Spleen (tissue), 11 donors: ENCODE measurements at regions not wholly inside any gene's neighbourhood (a gene's known extent, or its start where the extent isn't known, plus 50 kb on each side); places are given as distances from the start of the nearest gene placed in this dataset.

Experiments used
- DNase-seq: peaks from one replicate; pipeline ENCODE4 v3.0.0-alpha.2; 2020
- H3K27ac ChIP-seq, 8 donors: fragments of 200-600 bp; sonication (generic) in 7 of 8; 1 replicate in 4 of 8; 2 replicates in 4 of 8; pipeline versions ENCODE4 v1.5.0 to v1.8.0; 2016 to 2021; ENCODE audit warnings: inconsistent platforms in 4 of 8, mild to moderate bottlenecking in 4 of 8, moderate library complexity in 1 of 8
- H3K27me3 ChIP-seq, 7 donors: fragments of 200-600 bp; sonication (generic) in 6 of 7; replicated peaks in 1 of 7; 1 replicate in 4 of 7; 2 replicates in 3 of 7; pipeline versions ENCODE4 v1.5.0 to v1.8.0; 2016 to 2021; ENCODE audit warnings: inconsistent platforms in 3 of 7, mild to moderate bottlenecking in 1 of 7
- H3K36me3 ChIP-seq, 6 donors: fragments of 200-600 bp; sonication (generic) in 5 of 6; 1 replicate in 4 of 6; 2 replicates in 2 of 6; pipeline versions ENCODE4 v1.5.0 to v1.8.0; 2016 to 2021; ENCODE audit warnings: inconsistent platforms in 2 of 6
- H3K4me1 ChIP-seq, 6 donors: fragments of 200-600 bp; sonication (generic) in 5 of 6; 1 replicate in 3 of 6; 2 replicates in 3 of 6; pipeline versions ENCODE4 v1.5.0 to v1.8.0; 2016 to 2021; ENCODE audit warnings: inconsistent platforms in 3 of 6
- H3K4me3 ChIP-seq, 8 donors: fragments of 200-600 bp; sonication (generic) in 7 of 8; 1 replicate in 4 of 8; 2 replicates in 4 of 8; pipeline versions ENCODE4 v1.5.0 to v1.8.0; 2016 to 2021; ENCODE audit warnings: inconsistent platforms in 4 of 8, mild to moderate bottlenecking in 4 of 8, moderate library complexity in 2 of 8
- H3K9me3 ChIP-seq, 8 donors: fragments of 200-600 bp; sonication (generic) in 7 of 8; 1 replicate in 4 of 8; 2 replicates in 4 of 8; pipeline versions ENCODE4 v1.5.0 to v1.8.0; 2016 to 2021; ENCODE audit warnings: inconsistent platforms in 4 of 8
- CTCF ChIP-seq, 11 experiments: fragments of 200-600 bp in 7 of 11; fragments of 450-650 bp in 4 of 11; sonication (generic) in 4 of 11; IDR thresholded peaks in 8 of 11; conservative IDR thresholded peaks in 3 of 11; 1 replicate in 7 of 11; 2 replicates in 4 of 11; pipeline versions ENCODE4 v1.4.0 to v1.8.0; 2016 to 2021; ENCODE audit warnings: antibody characterized with exemption in 11 of 11, inconsistent platforms in 4 of 11, mild to moderate bottlenecking in 1 of 11
- POLR2A ChIP-seq, 3 donors: fragments of 450-650 bp; IDR thresholded peaks; one replicate each; pipeline ENCODE4 v1.5.1; 2017; ENCODE audit warnings: antibody characterized with exemption in 3 of 3, mild to moderate bottlenecking in 1 of 3
- POLR2AphosphoS5 ChIP-seq, 3 donors: sonication (generic); formaldehyde crosslinking; IDR thresholded peaks; one replicate each; pipeline ENCODE4 v1.5.1; 2017; ENCODE audit warnings: antibody characterized with exemption in 3 of 3
- WGBS, 5 donors: extraction: QIAGEN DNeasy Blood & Tissue Kit in 3 of 5; methylation state at CpG; one replicate each; pipeline versions ENCODE4 v1.1.5 to v1.1.7; 2013 to 2018; 5-methylcytosine and 5-hydroxymethylcytosine counted together
- intact Hi-C: fragments of 100-400 bp; cut with DNase I; formaldehyde crosslinking; loops from one replicate; pipeline ENCODE4 v1.15.0; 2023; ENCODE audit warnings: low total_unique reads
- donor health status: healthy with polysubstance abuse.
- donor health status: DM: no; HTN: no; CAD: no; lungs with moderate emphysema.
- donor health status: DM: no; HTN: no; CAD: no.
- donor health status: Bipolar disorder and iron deficiency.
- donor health status: healthy.
- donor health status: DM: no; HTN: no; CAD: no.
- donor health status: DM: yes; HTN: yes; CAD: no.

- Histone ChIP-seq H3K27ac (no peak overlapping the region), H3K4me3 (no peak overlapping the region), H3K9me3 (no peaks in the 10 kb centered on the region), H3K4me1 (no peaks in the 10 kb centered on the region), H3K36me3 (no peaks in the 10 kb centered on the region), H3K27me3 (no peaks in the 10 kb centered on the region)
- TF ChIP-seq POLR2A (IDR thresholded peaks at IDR 0.05) (no peak), CTCF (IDR thresholded peaks at IDR 0.05 in 8 of 11, conservative IDR thresholded peaks at IDR 0.05 in 3 of 11) (no peak), POLR2AphosphoS5 (IDR thresholded peaks at IDR 0.05) (no peak)
- intact Hi-C loops: no loop called here
- no peak for DNase-seq
- WGBS, 5 donors: 81 to 91% (median 86%) methylated on average over 6 of the region's 6 CpGs
Observed at GRCh38 chr20:54407459-54407858, 67.9 kb upstream of the DOK5 start.

GRCh38 chr20:54415967-54416366, 59.4 kb upstream of the DOK5 start:
- intact Hi-C loops: no loop called here
- Histone ChIP-seq H3K4me3 (no peak overlapping the region), H3K27ac (no peak overlapping the region), H3K27me3 (no peaks in the 10 kb centered on the region), H3K9me3 (peaks cover 0 to 5% (median 0%) of the 10 kb centered on the region in 8 donors), H3K4me1 (no peaks in the 10 kb centered on the region), H3K36me3 (no peaks in the 10 kb centered on the region)
- no peak for TF ChIP-seq POLR2AphosphoS5 (IDR thresholded peaks at IDR 0.05)
- no peak for TF ChIP-seq CTCF (IDR thresholded peaks at IDR 0.05 in 8 of 11, conservative IDR thresholded peaks at IDR 0.05 in 3 of 11)
- no peak for TF ChIP-seq POLR2A (IDR thresholded peaks at IDR 0.05)
- 58 to 64% (median 64%) methylated on average over 1 of the region's 1 CpG for WGBS, 5 donors
- DNase-seq: no peak

- Histone ChIP-seq H3K4me1 (no peaks in the 10 kb centered on the region), H3K36me3 (no peaks in the 10 kb centered on the region), H3K4me3 (no peak overlapping the region), H3K27me3 (no peaks in the 10 kb centered on the region), H3K27ac (no peak overlapping the region), H3K9me3 (peaks cover 0 to 9% (median under 1%) of the 10 kb centered on the region in 8 donors)
- TF ChIP-seq CTCF (IDR thresholded peaks at IDR 0.05 in 8 of 11, conservative IDR thresholded peaks at IDR 0.05 in 3 of 11): no peak
- TF ChIP-seq POLR2A (IDR thresholded peaks at IDR 0.05): no peak
- no peak for TF ChIP-seq POLR2AphosphoS5 (IDR thresholded peaks at IDR 0.05)
- WGBS, 5 donors: 71 to 88% (median 78%) methylated on average over 4 of the region's 4 CpGs
- no peak for DNase-seq
- intact Hi-C loops: no loop called here
Observed at GRCh38 chr20:54416770-54417169, 58.6 kb upstream of the DOK5 start.

GRCh38 chr20:54419531-54419930, 55.9 kb upstream of the DOK5 start:
- no peaks in the 10 kb centered on the region for H3K4me1 ChIP-seq
- H3K9me3 ChIP-seq: peaks cover 0 to 37% (median 23%) of the 10 kb centered on the region in 8 donors
- H3K36me3 ChIP-seq: no peaks in the 10 kb centered on the region
- no peak overlapping the region for H3K27ac ChIP-seq
- no peak for DNase-seq
- TF ChIP-seq POLR2A (IDR thresholded peaks at IDR 0.05) (no peak), POLR2AphosphoS5 (IDR thresholded peaks at IDR 0.05) (no peak), CTCF (IDR thresholded peaks at IDR 0.05 in 8 of 11, conservative IDR thresholded peaks at IDR 0.05 in 3 of 11) (no peak)
- H3K4me3 ChIP-seq: no peak overlapping the region
- H3K27me3 ChIP-seq: no peaks in the 10 kb centered on the region
- intact Hi-C loops: no loop called here
